ENCODE measurements at regions not wholly inside any gene's neighbourhood (a gene's known extent, or its start where the extent isn't known, plus 50 kb on each side); places are given as distances from the start of the nearest gene placed in this dataset.

- no peaks in the 10 kb centered on the region for H3F3A ChIP-seq (ENCODE audit: insufficient read depth, low read depth)
- no peak for TF ChIP-seq CTCF (conservative IDR thresholded peaks at IDR 0.05)
- TF ChIP-seq EZH2 (IDR thresholded peaks at IDR 0.05; ENCODE audit: low read depth): no peak
- POLR2A ChIA-PET (ENCODE audit: unreplicated experiment): no interaction called here
- CTCF ChIA-PET: interaction anchor here (0.6 kb wide), 1 partner anchor 614 kb away, joined by 3 read pairs; no protein-coding TSS in a partner anchor
- no peak overlapping the region for H2AFZ ChIP-seq
- no peak for DNase-seq
- H3K9me3 ChIP-seq (ENCODE audit: insufficient read depth, low read depth): no peaks in the 10 kb centered on the region
- no peaks in the 10 kb centered on the region for H4K20me1 ChIP-seq (ENCODE audit: insufficient read depth)
- H3K27me3 ChIP-seq (ENCODE audit: insufficient read depth, low read depth): peaks cover 56% of the 10 kb centered on the region
- no peaks in the 10 kb centered on the region for H3K79me2 ChIP-seq (ENCODE audit: low read depth)
- H3K4me3 ChIP-seq: no peak overlapping the region
- intact Hi-C loops (cut with micrococcal nuclease; ENCODE audit: unreplicated experiment): no loop called here
- no peaks in the 10 kb centered on the region for H3K36me3 ChIP-seq (ENCODE audit: low read depth)
- H3K4me2 ChIP-seq: no peak overlapping the region
- no peak overlapping the region for H3K27ac ChIP-seq
- no peaks in the 10 kb centered on the region for H3K4me1 ChIP-seq (replicated peaks; ENCODE audit: insufficient read depth)
- no peaks in the 10 kb centered on the region for H3K9me2 ChIP-seq (ENCODE audit: insufficient read depth)
- no TSS peak for BruUV-seq (replicated peaks)
Measured at GRCh38 chr2:176710657-176711186, 441.5 kb downstream of the MTX2 start.

- Histone ChIP-seq H3K9me2 (ENCODE audit: insufficient read depth) (no peaks in the 10 kb centered on the region), H3K4me3 (no peak overlapping the region), H3F3A (ENCODE audit: insufficient read depth, low read depth) (no peaks in the 10 kb centered on the region), H3K9me3 (ENCODE audit: insufficient read depth, low read depth) (no peaks in the 10 kb centered on the region; the same call in 1 of the 2 replicates), H3K4me2 (no peak overlapping the region), H4K20me1 (ENCODE audit: insufficient read depth) (no peaks in the 10 kb centered on the region), H3K27me3 (ENCODE audit: insufficient read depth, low read depth) (peaks cover 39% of the 10 kb centered on the region), H2AFZ (no peak overlapping the region), H3K27ac (no peak overlapping the region), H3K79me2 (ENCODE audit: low read depth) (no peaks in the 10 kb centered on the region), H3K4me1 (replicated peaks; ENCODE audit: insufficient read depth) (no peaks in the 10 kb centered on the region), H3K36me3 (ENCODE audit: low read depth) (no peaks in the 10 kb centered on the region)
- no peak for DNase-seq
- TF ChIP-seq CTCF (conservative IDR thresholded peaks at IDR 0.05) (no peak), EZH2 (IDR thresholded peaks at IDR 0.05; ENCODE audit: low read depth) (no peak)
- intact Hi-C loops (cut with micrococcal nuclease; ENCODE audit: unreplicated experiment): no loop called here
- ChIA-PET CTCF (no interaction called here), POLR2A (ENCODE audit: unreplicated experiment) (no interaction called here)
- BruUV-seq (replicated peaks): no TSS peak
Measured at GRCh38 chr2:176725873-176726645, 456.8 kb downstream of the MTX2 start.

GRCh38 chr2:176727696-176728095 lies 458.5 kb downstream of the MTX2 start:
- H3F3A ChIP-seq (ENCODE audit: insufficient read depth, low read depth): no peaks in the 10 kb centered on the region
- H3K4me1 ChIP-seq (replicated peaks; ENCODE audit: insufficient read depth): no peaks in the 10 kb centered on the region
- DNase-seq: no peak
- intact Hi-C loops (cut with micrococcal nuclease; ENCODE audit: unreplicated experiment): no loop called here
- ChIA-PET CTCF (no interaction called here), POLR2A (ENCODE audit: unreplicated experiment) (no interaction called here)
- H3K27ac ChIP-seq: no peak overlapping the region
- no peaks in the 10 kb centered on the region for H3K79me2 ChIP-seq (ENCODE audit: low read depth)
- H3K9me2 ChIP-seq (ENCODE audit: insufficient read depth): no peaks in the 10 kb centered on the region
- no peaks in the 10 kb centered on the region for H4K20me1 ChIP-seq (ENCODE audit: insufficient read depth)
- H3K4me2 ChIP-seq: no peak overlapping the region
- no TSS peak for BruUV-seq (replicated peaks)
- H3K27me3 ChIP-seq (ENCODE audit: insufficient read depth, low read depth): peaks cover 39% of the 10 kb centered on the region
- no peak overlapping the region for H2AFZ ChIP-seq
- H3K36me3 ChIP-seq (ENCODE audit: low read depth): no peaks in the 10 kb centered on the region
- H3K9me3 ChIP-seq (ENCODE audit: insufficient read depth, low read depth): no peaks in the 10 kb centered on the region; the same call in 1 of the 2 replicates
- no peak overlapping the region for H3K4me3 ChIP-seq
- TF ChIP-seq CTCF (conservative IDR thresholded peaks at IDR 0.05) (no peak), EZH2 (IDR thresholded peaks at IDR 0.05; ENCODE audit: low read depth) (no peak)

All from PC-9 (cell line).